ENCODE measurements at regions not wholly inside any gene's neighbourhood (a gene's known extent, or its start where the extent isn't known, plus 50 kb on each side); places are given as distances from the start of the nearest gene placed in this dataset.
"Not testable (repeated sequence)": the region's sequence is repeated elsewhere in the genome, so short reads cannot be mapped to it uniquely, and the experiment has no call there.

DNA sequence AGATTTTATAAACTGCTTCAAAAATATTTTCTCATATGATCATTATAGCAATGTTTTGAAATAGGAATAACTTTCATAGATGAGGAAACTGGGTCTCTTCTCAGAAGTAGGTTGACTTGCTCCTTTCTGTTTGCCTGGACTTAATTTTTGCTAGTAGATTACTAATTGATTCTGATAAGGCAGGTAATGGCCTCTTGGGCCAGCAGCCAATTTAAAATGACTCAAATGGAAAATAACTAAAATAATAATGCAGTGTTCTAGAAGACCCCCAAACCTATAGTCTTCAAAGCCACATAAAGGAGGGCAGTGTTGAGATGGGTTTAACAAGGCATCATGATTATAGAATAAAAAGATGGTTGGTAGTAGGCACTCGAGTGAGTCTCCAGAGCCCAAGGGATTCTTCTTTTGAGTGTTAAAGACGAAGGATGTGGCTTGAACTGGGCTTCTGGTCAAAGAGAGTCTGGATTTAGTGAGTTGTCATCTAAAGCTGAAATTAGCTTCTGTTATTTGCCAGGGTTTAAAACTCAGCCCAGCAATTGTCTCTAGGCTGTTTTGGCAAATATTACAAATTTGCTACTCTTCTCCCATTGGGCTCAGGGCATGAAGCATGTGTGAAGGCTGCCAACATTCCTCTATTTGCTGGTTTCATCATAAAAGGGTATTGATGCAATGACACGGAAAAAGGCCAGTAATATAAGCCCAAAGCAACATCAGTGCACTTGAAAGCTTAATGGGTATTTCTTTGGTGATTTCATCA lies 297.1 kb upstream of the MEIS2 start:
- Histone ChIP-seq H3K4me3 (replicated peaks; ENCODE audit: low read depth, low read length) (no peak overlapping the region), H3K27me3 (replicated peaks; ENCODE audit: control insufficient read depth, insufficient read depth, low read length) (no peaks in the 10 kb centered on the region), H3K36me3 (ENCODE audit: control insufficient read depth, insufficient read depth, low read length) (no peaks in the 10 kb centered on the region)
- TF ChIP-seq, protein P1, sequence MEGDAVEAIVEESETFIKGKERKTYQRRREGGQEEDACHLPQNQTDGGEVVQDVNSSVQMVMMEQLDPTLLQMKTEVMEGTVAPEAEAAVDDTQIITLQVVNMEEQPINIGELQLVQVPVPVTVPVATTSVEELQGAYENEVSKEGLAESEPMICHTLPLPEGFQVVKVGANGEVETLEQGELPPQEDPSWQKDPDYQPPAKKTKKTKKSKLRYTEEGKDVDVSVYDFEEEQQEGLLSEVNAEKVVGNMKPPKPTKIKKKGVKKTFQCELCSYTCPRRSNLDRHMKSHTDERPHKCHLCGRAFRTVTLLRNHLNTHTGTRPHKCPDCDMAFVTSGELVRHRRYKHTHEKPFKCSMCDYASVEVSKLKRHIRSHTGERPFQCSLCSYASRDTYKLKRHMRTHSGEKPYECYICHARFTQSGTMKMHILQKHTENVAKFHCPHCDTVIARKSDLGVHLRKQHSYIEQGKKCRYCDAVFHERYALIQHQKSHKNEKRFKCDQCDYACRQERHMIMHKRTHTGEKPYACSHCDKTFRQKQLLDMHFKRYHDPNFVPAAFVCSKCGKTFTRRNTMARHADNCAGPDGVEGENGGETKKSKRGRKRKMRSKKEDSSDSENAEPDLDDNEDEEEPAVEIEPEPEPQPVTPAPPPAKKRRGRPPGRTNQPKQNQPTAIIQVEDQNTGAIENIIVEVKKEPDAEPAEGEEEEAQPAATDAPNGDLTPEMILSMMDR (IDR thresholded peaks at IDR 0.05; ENCODE audit: insufficient read depth, low read length, poor library complexity, severe bottlenecking) = no peak
- DNase-seq (ENCODE audit: extremely low read depth, insufficient read length) = no peak

DNA sequence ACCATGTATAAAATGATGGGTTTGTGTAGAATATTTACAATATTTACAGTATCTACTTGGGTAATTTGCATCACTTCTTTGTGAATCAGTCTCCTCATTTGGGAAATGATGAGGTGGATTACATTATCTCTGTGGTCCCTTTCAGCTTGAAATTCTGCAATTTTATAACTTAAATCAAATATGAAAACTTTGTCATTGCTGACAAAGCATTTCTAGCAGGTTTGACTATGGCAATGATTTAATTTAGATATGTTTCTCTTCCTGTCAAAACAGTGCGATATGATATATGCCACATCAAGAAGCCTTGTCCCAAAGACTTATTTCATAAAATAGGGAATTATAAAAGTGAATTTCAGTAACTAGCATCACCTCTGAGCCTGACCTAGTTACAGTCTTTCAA lies 315.8 kb upstream of the MEIS2 start:
- Histone ChIP-seq H3K27me3 (replicated peaks; ENCODE audit: control insufficient read depth, insufficient read depth, low read length) (no peaks in the 10 kb centered on the region), H3K4me3 (replicated peaks; ENCODE audit: low read depth, low read length) (no peak overlapping the region), H3K36me3 (ENCODE audit: control insufficient read depth, insufficient read depth, low read length) (no peaks in the 10 kb centered on the region)
- DNase-seq (ENCODE audit: extremely low read depth, insufficient read length) = no peak
- TF ChIP-seq, protein P1 (IDR thresholded peaks at IDR 0.05; ENCODE audit: insufficient read depth, low read length, poor library complexity, severe bottlenecking) = no peak

DNA sequence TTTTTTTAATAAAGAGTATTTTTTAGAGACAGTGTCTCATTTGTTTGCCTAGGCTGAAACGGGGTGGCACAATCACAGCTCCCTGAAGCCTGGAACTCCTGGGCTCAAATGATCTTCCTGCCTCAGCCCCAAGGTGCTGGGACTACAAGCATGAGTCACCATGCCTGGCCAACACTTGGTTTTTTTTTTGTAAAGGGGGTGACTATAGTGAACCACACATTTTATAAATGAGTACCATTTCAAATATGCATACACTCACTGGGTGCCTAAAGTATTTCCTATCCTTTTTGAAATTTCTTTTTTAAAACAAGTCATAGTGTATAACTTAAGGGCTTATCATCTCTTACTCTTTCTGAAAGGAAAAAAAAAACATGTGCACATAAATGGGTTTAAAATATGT lies 325.2 kb upstream of the MEIS2 start:
- H3K36me3 ChIP-seq (ENCODE audit: control insufficient read depth, insufficient read depth, low read length) = no peaks in the 10 kb centered on the region
- TF ChIP-seq, protein P1 (IDR thresholded peaks at IDR 0.05; ENCODE audit: insufficient read depth, low read length, poor library complexity, severe bottlenecking) = no peak
- no peak overlapping the region for H3K4me3 ChIP-seq (replicated peaks; ENCODE audit: low read depth, low read length)
- DNase-seq (ENCODE audit: extremely low read depth, insufficient read length) = no peak
- H3K27me3 ChIP-seq (replicated peaks; ENCODE audit: control insufficient read depth, insufficient read depth, low read length) = no peaks in the 10 kb centered on the region

DNA sequence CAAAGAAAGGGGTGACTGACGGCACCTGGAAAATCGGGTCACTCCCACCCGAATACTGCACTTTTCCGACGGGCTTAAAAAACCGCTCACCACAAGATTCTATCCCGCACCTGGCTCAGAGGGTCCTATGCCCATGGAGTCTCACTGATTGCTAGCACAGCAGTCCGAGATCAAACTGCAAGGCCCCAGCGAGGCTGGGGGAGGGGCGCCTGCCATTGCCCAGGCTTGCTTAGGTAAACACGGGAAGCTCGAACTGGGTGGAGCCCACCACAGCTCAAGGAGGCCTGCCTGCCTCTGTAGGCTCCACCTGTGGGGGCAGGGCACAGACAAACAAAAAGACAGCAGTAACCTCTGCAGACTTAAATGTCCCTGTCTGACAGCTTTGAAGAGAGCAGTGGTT lies 327.0 kb upstream of the MEIS2 start:
- not testable (repeated sequence) for H3K36me3 ChIP-seq (ENCODE audit: control insufficient read depth, insufficient read depth, low read length); H3K4me3 ChIP-seq (replicated peaks; ENCODE audit: low read depth, low read length); DNase-seq (ENCODE audit: extremely low read depth, insufficient read length); H3K27me3 ChIP-seq (replicated peaks; ENCODE audit: control insufficient read depth, insufficient read depth, low read length)

DNA sequence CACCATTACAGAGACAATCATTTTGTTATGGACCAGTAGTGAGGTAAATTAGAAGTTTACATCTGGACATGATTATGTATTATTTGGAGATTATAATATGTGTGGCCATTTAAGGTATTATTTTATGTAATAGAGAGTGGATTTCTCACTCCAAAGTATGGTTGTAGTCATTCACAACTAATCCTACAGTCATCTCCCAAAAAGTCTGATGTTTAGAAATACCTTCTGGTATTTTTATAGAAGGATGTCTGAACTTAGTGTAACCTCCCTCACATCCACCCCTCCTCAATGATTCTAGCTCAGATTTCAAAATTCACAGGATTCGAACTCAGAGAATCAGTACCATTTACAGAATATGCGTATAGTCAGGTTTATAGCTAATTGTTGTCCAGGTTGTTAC lies 346.6 kb upstream of the MEIS2 start:
- no peaks in the 10 kb centered on the region for H3K36me3 ChIP-seq (ENCODE audit: control insufficient read depth, insufficient read depth, low read length)
- no peak for DNase-seq (ENCODE audit: extremely low read depth, insufficient read length)
- no peaks in the 10 kb centered on the region for H3K27me3 ChIP-seq (replicated peaks; ENCODE audit: control insufficient read depth, insufficient read depth, low read length)
- no peak overlapping the region for H3K4me3 ChIP-seq (replicated peaks; ENCODE audit: low read depth, low read length)
- TF ChIP-seq, protein P1 (IDR thresholded peaks at IDR 0.05; ENCODE audit: insufficient read depth, low read length, poor library complexity, severe bottlenecking) = no peak

DNA sequence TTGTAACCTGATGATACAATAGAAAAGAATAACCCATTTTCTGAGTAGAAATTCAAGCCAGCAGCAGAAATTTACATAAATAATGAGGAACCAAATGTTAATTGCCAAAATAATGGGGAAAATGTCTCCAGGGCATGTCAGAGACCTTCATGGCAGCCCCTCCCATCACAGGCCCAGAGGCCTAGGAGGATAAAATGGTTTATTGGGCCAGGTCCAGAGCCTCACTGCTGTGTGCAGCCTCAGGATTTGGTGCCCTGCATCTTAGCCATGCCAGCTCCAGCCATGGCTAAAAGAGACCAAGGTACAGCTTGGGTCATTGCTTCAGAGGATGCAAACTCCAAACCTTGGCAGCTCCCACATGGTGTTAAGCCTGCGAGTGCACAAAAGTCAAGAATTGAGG lies 352.1 kb upstream of the MEIS2 start:
- no peak for DNase-seq (ENCODE audit: extremely low read depth, insufficient read length)
- TF ChIP-seq, protein P1 (IDR thresholded peaks at IDR 0.05; ENCODE audit: insufficient read depth, low read length, poor library complexity, severe bottlenecking) = no peak
- Histone ChIP-seq H3K4me3 (replicated peaks; ENCODE audit: low read depth, low read length) (no peak overlapping the region), H3K27me3 (replicated peaks; ENCODE audit: control insufficient read depth, insufficient read depth, low read length) (no peaks in the 10 kb centered on the region), H3K36me3 (ENCODE audit: control insufficient read depth, insufficient read depth, low read length) (no peaks in the 10 kb centered on the region)

All from GM06990 (cell line).